ENCODE measurements at regions not wholly inside any gene's neighbourhood (a gene's known extent, or its start where the extent isn't known, plus 50 kb on each side); places are given as distances from the start of the nearest gene placed in this dataset.
A peak's percentile ranks its signal among the peaks of the same experiment; 100 is the strongest.

- no peaks in the 10 kb centered on the region for H3K9me3 ChIP-seq
- no peak for DNase-seq
- no peak for ATAC-seq
These were observed 270.9 kb downstream of the TLE3 start for GRCh38 chr15:69826819-69827175.

GRCh38 chr15:69827751-69828150 lies 270.0 kb downstream of the TLE3 start:
- H3K27me3 ChIP-seq (ENCODE audit: low read depth), result peaks cover 9% of the 10 kb centered on the region
- H3K27ac ChIP-seq, result no peak overlapping the region
- no peak overlapping the region for H3K4me3 ChIP-seq
- DNase-seq (no peak), ATAC-seq (no peak)
- H3K9me3 ChIP-seq, result no peaks in the 10 kb centered on the region
- H3K4me1 ChIP-seq, result no peaks in the 10 kb centered on the region
- intact Hi-C loops (cut with DNase I), result no loop called here
- no peaks in the 10 kb centered on the region for H3K36me3 ChIP-seq
- TF ChIP-seq CTCF (IDR thresholded peaks at IDR 0.05), result no peak

More at GRCh38 chr15:69826819-69827175, 270.9 kb downstream of the TLE3 start:
- Histone ChIP-seq H3K27me3 (ENCODE audit: low read depth) (peaks cover 9% of the 10 kb centered on the region), H3K4me1 (no peaks in the 10 kb centered on the region), H3K4me3 (no peak overlapping the region), H3K27ac (no peak overlapping the region), H3K36me3 (no peaks in the 10 kb centered on the region)
- TF ChIP-seq CTCF (IDR thresholded peaks at IDR 0.05), result no peak
- intact Hi-C loops (cut with DNase I), result no loop called here

- Histone ChIP-seq H3K27ac (no peak overlapping the region), H3K9me3 (no peaks in the 10 kb centered on the region), H3K27me3 (ENCODE audit: low read depth) (peaks cover 9% of the 10 kb centered on the region), H3K4me3 (no peak overlapping the region), H3K36me3 (no peaks in the 10 kb centered on the region), H3K4me1 (no peaks in the 10 kb centered on the region)
- ATAC-seq (no peak), DNase-seq (no peak)
- intact Hi-C loops (cut with DNase I), result no loop called here
- no peak for TF ChIP-seq CTCF (IDR thresholded peaks at IDR 0.05)
These were observed 269.4 kb downstream of the TLE3 start for GRCh38 chr15:69828181-69828828.

- ATAC-seq (peak; percentile 33 to 72), DNase-seq (no peak)
- Histone ChIP-seq H3K9me3 (no peaks in the 10 kb centered on the region), H3K4me1 (no peaks in the 10 kb centered on the region), H3K36me3 (no peaks in the 10 kb centered on the region), H3K27me3 (ENCODE audit: low read depth) (peaks cover 9% of the 10 kb centered on the region), H3K4me3 (no peak overlapping the region), H3K27ac (no peak overlapping the region)
- TF ChIP-seq CTCF (IDR thresholded peaks at IDR 0.05), result no peak
- intact Hi-C loops (cut with DNase I), result no loop called here
These were observed 267.7 kb downstream of the TLE3 start for GRCh38 chr15:69829974-69830373.

GRCh38 chr15:69830430-69830829 lies 267.3 kb downstream of the TLE3 start:
- DNase-seq, result no peak
- no peaks in the 10 kb centered on the region for H3K4me1 ChIP-seq
- H3K36me3 ChIP-seq, result no peaks in the 10 kb centered on the region
- H3K27me3 ChIP-seq (ENCODE audit: low read depth), result peaks cover 9% of the 10 kb centered on the region
- intact Hi-C loops (cut with DNase I), result no loop called here
- TF ChIP-seq CTCF (IDR thresholded peaks at IDR 0.05), result no peak
- ATAC-seq, result peak; percentile 73 to 91
- no peak overlapping the region for H3K27ac ChIP-seq
- no peak overlapping the region for H3K4me3 ChIP-seq
- no peaks in the 10 kb centered on the region for H3K9me3 ChIP-seq
